IMR-90 (cell line): ENCODE measurements at regions not wholly inside any gene's neighbourhood (a gene's known extent, or its start where the extent isn't known, plus 50 kb on each side); places are given as distances from the start of the nearest gene placed in this dataset.

Experiments
- ATAC-seq: fragments of 200-7000 bp; cut with Tn5 transposase; 2 replicates; pipeline ENCODE4 v1.9.1; 2020; ENCODE audit warnings: low read depth, mild to moderate bottlenecking, moderate library complexity
- BruUV-seq: library from RNA; stranded (reverse); fragments of 400-500 nt; replicated peaks from 2 replicates; lab custom pipeline; 2021; lab: Mats Ljungman, UMichigan
- CTCF ChIA-PET: fragments of 300-600 bp; formaldehyde crosslinking; extraction: SDS; loops from one replicate; lab custom pipeline; 2021; ENCODE audit warnings: antibody characterized with exemption; lab: Yijun Ruan, JAX
- POLR2A ChIA-PET: fragments of 300-600 bp; sonication (Branson Sonifier 250); formaldehyde crosslinking; loops from one replicate; lab custom pipeline; 2022; ENCODE audit warnings: antibody characterized with exemption; ENCODE audit not compliant: unreplicated experiment; lab: Charles Lee
- DNase-seq: peaks from one replicate; pipeline ENCODE4 v3.0.0; 2013
- H2AFZ ChIP-seq: replicated peaks from 2 replicates; pipeline ENCODE3; 2013; ENCODE audit warnings: low read length, mild to moderate bottlenecking; ENCODE audit not compliant: poor library complexity
- H2AK5ac ChIP-seq: 2 replicates; pipeline ENCODE4 v1.6.1; 2013; ENCODE audit warnings: low read depth, low read length, inconsistent platforms
- H2AK9ac ChIP-seq: replicated peaks from 2 replicates; pipeline ENCODE3; 2013; ENCODE audit warnings: mild to moderate bottlenecking, low read depth, low read length, moderate library complexity; ENCODE audit not compliant: poor library complexity
- H2BK120ac ChIP-seq: 2 replicates; pipeline ENCODE4 v1.6.1; 2013; ENCODE audit warnings: low read depth, low read length, inconsistent platforms
- H2BK15ac ChIP-seq: 3 replicates; pipeline ENCODE4 v1.6.1; 2013; ENCODE audit warnings: low read depth, low read length, inconsistent platforms
- H2BK20ac ChIP-seq: 2 replicates; pipeline ENCODE4 v1.6.1; 2013; ENCODE audit warnings: low read depth, mild to moderate bottlenecking, inconsistent platforms, low read length, moderate library complexity
- H2BK5ac ChIP-seq: 2 replicates; pipeline ENCODE4 v1.6.1; 2013; ENCODE audit warnings: mild to moderate bottlenecking, low read depth, low read length, inconsistent platforms; ENCODE audit not compliant: poor library complexity, severe bottlenecking
- H3K14ac ChIP-seq: replicated peaks from 2 replicates; pipeline ENCODE4 v1.6.1; 2013; ENCODE audit warnings: low read depth, low read length, inconsistent platforms
- H3K18ac ChIP-seq: 2 replicates; pipeline ENCODE4 v1.6.1; 2013; ENCODE audit warnings: low read depth, low read length, control low read depth
- H3K23ac ChIP-seq: 2 replicates; pipeline ENCODE4 v1.6.1; 2013; ENCODE audit warnings: low read depth, low read length, inconsistent platforms
- H3K27ac ChIP-seq: 2 replicates; pipeline ENCODE4 v1.5.1; 2013; ENCODE audit warnings: mild to moderate bottlenecking, control low read depth, low read length; ENCODE audit not compliant: insufficient read depth
- H3K27me3 ChIP-seq: 2 replicates; pipeline ENCODE4 v1.6.1; 2013; ENCODE audit warnings: low read length; ENCODE audit not compliant: control insufficient read depth, insufficient read depth
- H3K36me3 ChIP-seq: 2 replicates; pipeline ENCODE4 v1.6.1; 2013; ENCODE audit warnings: low read length, mixed read lengths; ENCODE audit not compliant: control insufficient read depth, insufficient read depth
- H3K4ac ChIP-seq: 2 replicates; pipeline ENCODE4 v1.6.1; 2013; ENCODE audit warnings: low read depth, low read length, inconsistent platforms
- H3K4me1 ChIP-seq: 2 replicates; pipeline ENCODE4 v1.6.1; 2013; ENCODE audit warnings: low read length, mixed read lengths; ENCODE audit not compliant: control insufficient read depth, insufficient read depth
- H3K4me2 ChIP-seq: 2 replicates; pipeline ENCODE4 v1.6.1; 2013; ENCODE audit warnings: low read depth, mild to moderate bottlenecking, control low read depth, low read length, moderate library complexity
- H3K4me3 ChIP-seq: 2 replicates; pipeline ENCODE4 v1.5.1; 2013; ENCODE audit warnings: low read depth, mild to moderate bottlenecking, control low read depth, low read length, moderate library complexity; ENCODE audit not compliant: insufficient read depth
- H3K56ac ChIP-seq: 2 replicates; pipeline ENCODE4 v1.6.1; 2013; ENCODE audit warnings: low read length, inconsistent platforms; ENCODE audit not compliant: insufficient read depth; ENCODE audit errors: extremely low read depth
- H3K79me1 ChIP-seq, 2 experiments: 2 replicates each; pipeline ENCODE4 v1.6.1; 2013; ENCODE audit warnings: low read length in 2 of 2, inconsistent platforms in 1 of 2, low read depth in 1 of 2
- H3K9ac ChIP-seq: 2 replicates; pipeline ENCODE4 v1.6.1; 2013; ENCODE audit warnings: low read depth, low read length, control low read depth
- H3K9me1 ChIP-seq: 2 replicates; pipeline ENCODE4 v1.6.1; 2013; ENCODE audit warnings: low read length, inconsistent platforms; ENCODE audit not compliant: insufficient read depth
- H3K9me3 ChIP-seq: 2 replicates; pipeline ENCODE4 v1.6.1; 2013; ENCODE audit warnings: low read length; ENCODE audit not compliant: control insufficient read depth, insufficient read depth
- H4K20me1 ChIP-seq: 2 replicates; pipeline ENCODE4 v1.6.1; 2013; ENCODE audit warnings: low read length, inconsistent platforms; ENCODE audit not compliant: insufficient read depth
- H4K5ac ChIP-seq: 2 replicates; pipeline ENCODE4 v1.6.1; 2013; ENCODE audit warnings: mild to moderate bottlenecking, low read depth, low read length, control low read depth
- H4K8ac ChIP-seq, 2 experiments: 2 replicates each; pipeline ENCODE4 v1.6.1; 2013; ENCODE audit warnings: low read depth in 2 of 2, low read length in 2 of 2, control low read depth in 1 of 2, inconsistent platforms in 1 of 2
- H4K91ac ChIP-seq: 2 replicates; pipeline ENCODE4 v1.6.1; 2013; ENCODE audit warnings: low read depth, low read length, inconsistent platforms; ENCODE audit not compliant: insufficient read depth
- BHLHE40 ChIP-seq: fragments of 150-350 bp; IDR thresholded peaks from 2 replicates; pipeline ENCODE4 v1.6.1; 2016; ENCODE audit warnings: mild to moderate bottlenecking, low read depth, low read length
- CEBPB ChIP-seq: IDR thresholded peaks from 2 replicates; pipeline ENCODE4 v1.6.1; 2012; ENCODE audit warnings: low read depth, low read length, improper control_type of control experiment
- CHD1 ChIP-seq: IDR thresholded peaks from 2 replicates; pipeline ENCODE4 v1.6.1; 2012; ENCODE audit warnings: low read depth, low read length, improper control_type of control experiment
- CTCF ChIP-seq: conservative IDR thresholded peaks from 2 replicates; pipeline ENCODE4 v1.5.1; 2012; ENCODE audit warnings: mild to moderate bottlenecking, low read depth, low read length, improper control_type of control experiment
- ELK1 ChIP-seq: fragments of 150-350 bp; IDR thresholded peaks from 2 replicates; pipeline ENCODE4 v1.6.1; 2016; ENCODE audit warnings: low read depth, mild to moderate bottlenecking, low read length, moderate library complexity, borderline replicate concordance
- FOS ChIP-seq: fragments of 150-350 bp; IDR thresholded peaks from 2 replicates; pipeline ENCODE4 v1.6.1; 2016; ENCODE audit warnings: low read depth, low read length
- MAFK ChIP-seq: IDR thresholded peaks from 2 replicates; pipeline ENCODE4 v1.6.1; 2012; ENCODE audit warnings: low read depth, low read length, improper control_type of control experiment
- MAZ ChIP-seq: IDR thresholded peaks from 2 replicates; pipeline ENCODE4 v1.6.1; 2012; ENCODE audit warnings: low read depth, mild to moderate bottlenecking, low read length, improper control_type of control experiment, moderate library complexity, borderline replicate concordance
- MXI1 ChIP-seq: IDR thresholded peaks from 2 replicates; pipeline ENCODE4 v1.6.1; 2012; ENCODE audit warnings: low read depth, mild to moderate bottlenecking, low read length, moderate library complexity, borderline replicate concordance
- NFE2L2 ChIP-seq: fragments of 150-350 bp; IDR thresholded peaks from 2 replicates; pipeline ENCODE4 v1.6.1; 2016; ENCODE audit warnings: low read depth, mild to moderate bottlenecking, low read length
- RAD21 ChIP-seq: IDR thresholded peaks from 2 replicates; pipeline ENCODE4 v1.6.1; 2012; ENCODE audit warnings: low read length, improper control_type of control experiment
- RCOR1 ChIP-seq: IDR thresholded peaks from 2 replicates; pipeline ENCODE4 v1.6.1; 2012; ENCODE audit warnings: mild to moderate bottlenecking, low read length, improper control_type of control experiment; ENCODE audit not compliant: insufficient replicate concordance
- RFX5 ChIP-seq: IDR thresholded peaks from 2 replicates; pipeline ENCODE4 v1.8.0; 2012; ENCODE audit warnings: low read depth, mild to moderate bottlenecking, low read length, moderate library complexity
- SMC3 ChIP-seq: fragments of 150-350 bp; IDR thresholded peaks from 2 replicates; pipeline ENCODE4 v1.6.1; 2016; ENCODE audit warnings: low read depth, mild to moderate bottlenecking, antibody characterized with exemption, low read length, moderate library complexity
- USF2 ChIP-seq: fragments of 150-350 bp; IDR thresholded peaks from 2 replicates; pipeline ENCODE4 v1.6.1; 2017; ENCODE audit warnings: mild to moderate bottlenecking, antibody characterized with exemption, low read length, low read depth
- WGBS, 2 experiments: methylation state at CpG; one replicate each; pipeline versions ENCODE4 v1.1.5 to v1.1.7; 2013; ENCODE audit warnings: missing lambda C conversion rate in 2 of 2; ENCODE audit not compliant: insufficient read length in 1 of 2; ENCODE audit errors: extremely low coverage in 2 of 2; 5-methylcytosine and 5-hydroxymethylcytosine counted together
- dilution Hi-C: fragments of 300-500 bp; cut with HindIII; formaldehyde crosslinking; loops from one replicate; pipeline ENCODE4 v1.14.3; 2018; ENCODE audit warnings: low sequenced_read_pairs; ENCODE audit not compliant: unreplicated experiment
- in situ Hi-C: fragments of 300-500 bp; cut with MboI; formaldehyde crosslinking; loops from 3 replicates; pipeline ENCODE4 v1.14.3; 2019; ENCODE audit warnings: low sequenced_read_pairs, inconsistent platforms, mixed read lengths
- intact Hi-C: fragments of 100-400 bp; cut with micrococcal nuclease; formaldehyde crosslinking; loops from 2 replicates; pipeline ENCODE4 v1.10.0; 2022

GRCh38 chr11:134572741-134573675, 161.0 kb upstream of the B3GAT1 start:
- Histone ChIP-seq H4K20me1 (no peaks in the 10 kb centered on the region), H3K18ac (no peak overlapping the region), H2AK5ac (no peak overlapping the region), H2BK20ac (no peak overlapping the region), H3K27ac (no peak overlapping the region), H4K5ac (no peak overlapping the region), H3K4ac (no peak overlapping the region), H3K4me1 (no peaks in the 10 kb centered on the region), H3K4me2 (no peak overlapping the region), H3K9ac (no peak overlapping the region), H2AK9ac (no peak overlapping the region), H3K79me1 (no peaks in the 10 kb centered on the region), H3K36me3 (no peaks in the 10 kb centered on the region), H4K91ac (no peak overlapping the region), H3K27me3 (no peaks in the 10 kb centered on the region), H2BK120ac (no peak overlapping the region), H3K9me1 (no peaks in the 10 kb centered on the region), H2BK15ac (no peak overlapping the region), H3K4me3 (no peak overlapping the region), H3K56ac (no peak overlapping the region), H3K23ac (no peak overlapping the region), H4K8ac (no peak overlapping the region), H3K14ac (no peak overlapping the region), H2AFZ (no peak overlapping the region), H3K9me3 (peaks cover 48% of the 10 kb centered on the region), H2BK5ac (no peak overlapping the region)
- ChIA-PET POLR2A (no interaction called here), CTCF (no interaction called here)
- WGBS, 2 experiments, result 0% methylated on average over 1 of the region's 22 CpGs; no CpG with 5 or more reads in 1 of the 2 experiments
- intact Hi-C loops, result no loop called here
- DNase-seq, result no peak
- dilution Hi-C loops, result no loop called here
- ATAC-seq, result no peak
- BruUV-seq, result no TSS peak
- in situ Hi-C loops, result no loop called here
- no peak for TF ChIP-seq SMC3
- no peak for TF ChIP-seq MAFK
- TF ChIP-seq MAZ, result no peak
- no peak for TF ChIP-seq CHD1
- TF ChIP-seq RFX5, result no peak
- TF ChIP-seq USF2, result no peak
- TF ChIP-seq ELK1, result no peak
- no peak for TF ChIP-seq CTCF
- no peak for TF ChIP-seq RCOR1
- no peak for TF ChIP-seq BHLHE40
- TF ChIP-seq FOS, result no peak
- no peak for TF ChIP-seq MXI1
- no peak for TF ChIP-seq NFE2L2
- no peak for TF ChIP-seq CEBPB
- no peak for TF ChIP-seq RAD21
